Heart left ventricle (tissue), 13 donors: ENCODE measurements at regions not wholly inside any gene's neighbourhood (a gene's known extent, or its start where the extent isn't known, plus 50 kb on each side); places are given as distances from the start of the nearest gene placed in this dataset.

Source experiments
- CTCF ChIP-seq, 12 donors: fragments of 200-600 bp; sonication (generic) in 4 of 12; IDR thresholded peaks; one replicate each; pipeline versions ENCODE4 v1.5.0 to v1.8.0; 2018 to 2022; ENCODE audit warnings: antibody characterized with exemption in 12 of 12, mild to moderate bottlenecking in 5 of 12
- POLR2A ChIP-seq, 2 donors: fragments of 450-650 bp; IDR thresholded peaks; one replicate each; pipeline ENCODE4 v1.6.1; 2017; ENCODE audit warnings: antibody characterized with exemption in 2 of 2, mild to moderate bottlenecking in 2 of 2, moderate library complexity in 2 of 2
- donor health status: ischemic (EF 13 %, LVEDD 7.1; RV severe dilation, severe dysfunction).
- donor health status: DM: no; HTN: yes; CAD: no.
- donor health status: DM: no; HTN: no; CAD: no.
- donor health status: ischemic (EF 25% LVEDD 6.9; RV normal size, moderate dysfunction).
- donor health status: ischemic (EF 25% LVEDD 5.7; RV mildly dilated, moderate dysfunction).
- donor health status: ischemic (EF 35%, LVEDD 5.7; RV mildly dilated, moderate dysfunction).
- donor health status: nonischemic (EF 11% LVEDD 7.7; RV severe dilation, severe dysfunction).
- donor health status: DM: yes; HTN: yes; CAD: no.
- donor health status: PGD.
- donor health status: ischemic (EF 29% LVEDD 5.4; RV normal size, mild dysfunction).
- donor health status: nonischemic (EF 23%, LVEDD 6.1; RV moderate dilation, normal function).

- TF ChIP-seq CTCF (IDR thresholded peaks at IDR 0.05) (no peak), POLR2A (IDR thresholded peaks at IDR 0.05) (no peak)
Observed at GRCh38 chr13:103263448-103263847, 197.2 kb upstream of the SLC10A2 start.
